CD4-positive, alpha-beta T cell (primary cell): ENCODE measurements at regions not wholly inside any gene's neighbourhood (a gene's known extent, or its start where the extent isn't known, plus 50 kb on each side); places are given as distances from the start of the nearest gene placed in this dataset.

Experiments used
- ATAC-seq: fragments of 200-7000 bp; cut with Tn5 transposase; one replicate; pipeline ENCODE4 v1.10.0; 2022; ENCODE audit warnings: mild to moderate bottlenecking; ENCODE audit not compliant: poor library complexity
- CTCF ChIA-PET: fragments of 350-600 bp; sonication (Branson Sonifier 250); formaldehyde crosslinking; loops from one replicate; lab custom pipeline; 2021; ENCODE audit warnings: antibody characterized with exemption, inconsistent platforms; lab: Charles Lee
- POLR2A ChIA-PET: fragments of 350-600 bp; sonication (Branson Sonifier 250); formaldehyde crosslinking; loops from one replicate; lab custom pipeline; 2021; ENCODE audit warnings: antibody characterized with exemption, inconsistent platforms; lab: Charles Lee
- DNase-seq, 14 experiments: peaks; one replicate each; pipeline ENCODE4 v3.0.0-alpha.2; 2013 to 2020; ENCODE audit warnings: mixed read lengths in 2 of 14
- H3K27ac ChIP-seq, 2 donors: one replicate each; pipeline versions ENCODE4 v1.5.1 to v1.7.0; 2013; ENCODE audit warnings: low read length in 2 of 2, low read depth in 1 of 2, mild to moderate bottlenecking in 1 of 2
- H3K27me3 ChIP-seq, 2 experiments: 1 replicate in 1 of 2; 2 replicates in 1 of 2; pipeline versions ENCODE4 v1.6.1 to v1.7.0; 2013; ENCODE audit warnings: low read length in 2 of 2, control low read depth in 1 of 2, mild to moderate bottlenecking in 1 of 2, moderate library complexity in 1 of 2; ENCODE audit not compliant: insufficient read depth in 2 of 2, control insufficient read depth in 1 of 2
- H3K36me3 ChIP-seq: one replicate; pipeline ENCODE4 v1.6.1; 2013; ENCODE audit warnings: low read length, control low read depth; ENCODE audit not compliant: insufficient read depth
- H3K4me1 ChIP-seq: one replicate; pipeline ENCODE4 v1.6.1; 2013; ENCODE audit warnings: low read length, control low read depth; ENCODE audit not compliant: insufficient read depth
- H3K4me3 ChIP-seq: one replicate; pipeline ENCODE4 v1.5.1; 2013; ENCODE audit warnings: mild to moderate bottlenecking, low read length, moderate library complexity
- H3K9me3 ChIP-seq, 2 experiments: 1 replicate in 1 of 2; 2 replicates in 1 of 2; pipeline versions ENCODE4 v1.6.1 to v1.7.0; 2013; ENCODE audit warnings: low read length in 2 of 2, mild to moderate bottlenecking in 2 of 2, control low read depth in 1 of 2, moderate library complexity in 1 of 2; ENCODE audit not compliant: control insufficient read depth in 1 of 2, insufficient read depth in 1 of 2
- H3K27ac Mint-ChIP-seq: one replicate; pipeline ENCODE4 v1.8.0; 2020; ENCODE audit warnings: mixed read lengths
- H3K27me3 Mint-ChIP-seq: one replicate; pipeline ENCODE4 v1.8.0; 2021; ENCODE audit warnings: mixed read lengths
- H3K36me3 Mint-ChIP-seq: one replicate; pipeline ENCODE4 v1.8.0; 2021; ENCODE audit warnings: low read depth, mixed read lengths
- H3K4me1 Mint-ChIP-seq: one replicate; pipeline ENCODE4 v1.8.0; 2021; ENCODE audit warnings: low read depth, mixed read lengths
- H3K4me3 Mint-ChIP-seq: one replicate; pipeline ENCODE4 v1.8.0; 2020; ENCODE audit warnings: mild to moderate bottlenecking, mixed read lengths
- H3K9me3 Mint-ChIP-seq: one replicate; pipeline ENCODE4 v1.8.0; 2020; ENCODE audit warnings: mixed read lengths
- intact Hi-C, 2 experiments: fragments of 100-400 bp; cut with DNase I in 1 of 2; cut with micrococcal nuclease in 1 of 2; formaldehyde crosslinking; loops; one replicate each; pipeline versions ENCODE4 v1.15.1 to v1.9.0; 2023 to 2025; cut with DNase I, micrococcal nuclease
- TF ChIP-seq, protein P1 (sequence below): fragments of 200-600 bp; IDR thresholded peaks from one replicate; pipeline ENCODE4 v1.8.0; 2022; ENCODE audit warnings: antibody characterized with exemption, mild to moderate bottlenecking

DNA sequence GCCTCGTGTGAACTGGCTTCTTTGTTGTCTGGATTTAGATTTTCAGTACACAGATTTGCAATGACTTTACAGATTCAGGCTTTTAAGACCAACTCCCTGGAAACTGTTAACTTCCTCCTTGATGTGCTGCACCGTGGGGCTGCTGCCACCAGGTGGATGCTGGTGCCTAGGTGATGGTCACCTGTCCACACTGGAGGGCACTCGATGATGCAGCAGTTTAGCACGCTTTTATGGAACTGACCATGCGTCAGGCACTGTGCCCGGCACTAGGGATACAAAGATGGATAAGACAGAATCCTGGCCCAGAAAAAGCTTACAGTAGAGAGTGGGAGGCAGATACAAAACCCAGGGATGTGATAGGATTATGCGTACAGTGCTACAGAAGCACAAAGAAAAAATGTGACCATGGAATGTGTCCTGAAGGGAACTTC is 180.7 kb downstream of the CEP135 start:
- Histone ChIP-seq H3K27me3 (peaks cover 0 to 5% of the 10 kb centered on the region in 2 experiments), H3K27ac (no peak overlapping the region), H3K4me1 (no peaks in the 10 kb centered on the region), H3K4me3 (no peak overlapping the region), H3K36me3 (no peaks in the 10 kb centered on the region), H3K9me3 (no peaks in the 10 kb centered on the region)
- TF ChIP-seq, protein P1, sequence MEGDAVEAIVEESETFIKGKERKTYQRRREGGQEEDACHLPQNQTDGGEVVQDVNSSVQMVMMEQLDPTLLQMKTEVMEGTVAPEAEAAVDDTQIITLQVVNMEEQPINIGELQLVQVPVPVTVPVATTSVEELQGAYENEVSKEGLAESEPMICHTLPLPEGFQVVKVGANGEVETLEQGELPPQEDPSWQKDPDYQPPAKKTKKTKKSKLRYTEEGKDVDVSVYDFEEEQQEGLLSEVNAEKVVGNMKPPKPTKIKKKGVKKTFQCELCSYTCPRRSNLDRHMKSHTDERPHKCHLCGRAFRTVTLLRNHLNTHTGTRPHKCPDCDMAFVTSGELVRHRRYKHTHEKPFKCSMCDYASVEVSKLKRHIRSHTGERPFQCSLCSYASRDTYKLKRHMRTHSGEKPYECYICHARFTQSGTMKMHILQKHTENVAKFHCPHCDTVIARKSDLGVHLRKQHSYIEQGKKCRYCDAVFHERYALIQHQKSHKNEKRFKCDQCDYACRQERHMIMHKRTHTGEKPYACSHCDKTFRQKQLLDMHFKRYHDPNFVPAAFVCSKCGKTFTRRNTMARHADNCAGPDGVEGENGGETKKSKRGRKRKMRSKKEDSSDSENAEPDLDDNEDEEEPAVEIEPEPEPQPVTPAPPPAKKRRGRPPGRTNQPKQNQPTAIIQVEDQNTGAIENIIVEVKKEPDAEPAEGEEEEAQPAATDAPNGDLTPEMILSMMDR = no peak
- Mint-ChIP-seq H3K9me3 (no peaks in the 10 kb centered on the region), H3K4me1 (no peaks in the 10 kb centered on the region), H3K27me3 (peaks cover 4% of the 10 kb centered on the region), H3K4me3 (no peak overlapping the region), H3K36me3 (no peaks in the 10 kb centered on the region), H3K27ac (no peak overlapping the region)
- CTCF ChIA-PET = no interaction called here
- ATAC-seq = no peak
- peak in 2 of 14 experiments; percentile 5 to 19 for DNase-seq
- intact Hi-C loops = no loop called here
- POLR2A ChIA-PET = no interaction called here

DNA sequence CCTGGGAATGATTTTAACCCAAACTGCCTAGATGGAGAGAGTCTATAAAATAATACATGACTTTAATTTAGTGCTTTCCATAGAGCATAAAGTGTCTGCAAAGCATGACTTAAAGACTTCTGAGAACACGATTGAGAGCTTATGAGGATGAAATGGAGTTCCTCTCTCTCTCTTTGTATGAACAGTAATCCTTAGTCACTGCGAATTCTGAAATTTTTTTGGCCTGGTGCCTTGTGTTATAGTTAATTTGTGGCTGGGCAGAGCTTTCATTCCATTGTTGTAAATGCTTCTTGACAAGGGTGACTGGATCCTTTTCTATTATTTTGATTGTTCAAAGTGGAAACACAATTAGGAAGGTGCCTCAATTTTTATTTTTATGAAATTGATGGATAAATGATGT is 179.5 kb downstream of the CEP135 start:
- no peaks in the 10 kb centered on the region for H3K36me3 Mint-ChIP-seq
- no peak overlapping the region for H3K27ac Mint-ChIP-seq
- intact Hi-C loops = no loop called here
- Histone ChIP-seq H3K4me3 (no peak overlapping the region), H3K27ac (no peak overlapping the region), H3K9me3 (no peaks in the 10 kb centered on the region), H3K36me3 (no peaks in the 10 kb centered on the region), H3K27me3 (peaks cover 0 to 5% of the 10 kb centered on the region in 2 experiments), H3K4me1 (no peaks in the 10 kb centered on the region)
- no peaks in the 10 kb centered on the region for H3K9me3 Mint-ChIP-seq
- no peak overlapping the region for H3K4me3 Mint-ChIP-seq
- POLR2A ChIA-PET = no interaction called here
- ATAC-seq (no peak), DNase-seq (no peak)
- peaks cover 4% of the 10 kb centered on the region for H3K27me3 Mint-ChIP-seq
- CTCF ChIA-PET = no interaction called here
- TF ChIP-seq, protein P1 = no peak
- no peaks in the 10 kb centered on the region for H3K4me1 Mint-ChIP-seq

DNA sequence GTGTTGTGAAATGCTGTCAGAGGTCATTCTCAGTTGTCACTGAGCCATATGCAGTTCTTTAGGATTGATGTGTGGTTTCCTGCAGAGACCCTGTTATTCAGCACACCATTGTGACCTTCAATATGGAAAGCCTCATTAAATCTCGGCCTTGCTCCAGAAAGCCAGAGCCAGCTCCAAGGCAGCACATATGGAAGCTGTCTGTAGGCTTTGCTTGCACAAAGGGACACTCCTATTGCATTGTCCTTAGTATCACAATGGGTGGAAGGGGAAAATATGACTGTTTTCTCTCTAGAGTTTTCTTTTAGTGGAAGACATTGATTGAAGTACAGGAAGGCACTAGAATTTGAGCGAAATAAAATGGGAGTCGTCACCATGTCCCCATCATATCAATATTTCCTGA is 179.0 kb downstream of the CEP135 start:
- ATAC-seq (no peak), DNase-seq (no peak)
- H3K9me3 ChIP-seq = no peaks in the 10 kb centered on the region
- no peaks in the 10 kb centered on the region for H3K4me1 Mint-ChIP-seq
- no peak overlapping the region for H3K4me3 Mint-ChIP-seq
- no peak overlapping the region for H3K27ac ChIP-seq
- H3K27me3 Mint-ChIP-seq = peaks cover 4% of the 10 kb centered on the region
- peaks cover 0 to 5% of the 10 kb centered on the region in 2 experiments for H3K27me3 ChIP-seq
- POLR2A ChIA-PET = no interaction called here
- no peak overlapping the region for H3K4me3 ChIP-seq
- TF ChIP-seq, protein P1 = no peak
- no peak overlapping the region for H3K27ac Mint-ChIP-seq
- intact Hi-C loops = no loop called here
- H3K36me3 Mint-ChIP-seq = no peaks in the 10 kb centered on the region
- CTCF ChIA-PET = no interaction called here
- H3K9me3 Mint-ChIP-seq = no peaks in the 10 kb centered on the region
- no peaks in the 10 kb centered on the region for H3K36me3 ChIP-seq
- H3K4me1 ChIP-seq = no peaks in the 10 kb centered on the region
